Activated CD8-positive, alpha-beta T cell treated with anti-CD3 and anti-CD28 coated beads for 36 hours (primary cell): ENCODE measurements at regions not wholly inside any gene's neighbourhood (a gene's known extent, or its start where the extent isn't known, plus 50 kb on each side); places are given as distances from the start of the nearest gene placed in this dataset.

Experiments
- ATAC-seq: fragments of 200-7000 bp; cut with Tn5 transposase; one replicate; pipeline ENCODE4 v1.10.0; 2021; ENCODE audit warnings: mild to moderate bottlenecking, moderate library complexity
- CTCF ChIA-PET: fragments of 350-600 bp; sonication (Branson Sonifier 250); formaldehyde crosslinking; loops from one replicate; lab custom pipeline; 2021; ENCODE audit warnings: antibody characterized with exemption; lab: Charles Lee
- POLR2A ChIA-PET: fragments of 350-600 bp; sonication (Branson Sonifier 250); formaldehyde crosslinking; loops from one replicate; lab custom pipeline; 2021; ENCODE audit warnings: antibody characterized with exemption; lab: Charles Lee
- DNase-seq: peaks from one replicate; pipeline ENCODE4 v3.0.0-alpha.2; 2020
- H3K27ac Mint-ChIP-seq: one replicate; pipeline ENCODE4 v1.8.0; 2021; ENCODE audit warnings: mild to moderate bottlenecking, mixed read lengths
- H3K27me3 Mint-ChIP-seq: one replicate; pipeline ENCODE4 v1.8.0; 2021; ENCODE audit warnings: mixed read lengths
- H3K36me3 Mint-ChIP-seq: one replicate; pipeline ENCODE4 v1.8.0; 2021; ENCODE audit warnings: low read depth, mixed read lengths
- H3K4me1 Mint-ChIP-seq: one replicate; pipeline ENCODE4 v1.8.0; 2021; ENCODE audit warnings: low read depth, mixed read lengths
- H3K4me3 Mint-ChIP-seq: one replicate; pipeline ENCODE4 v1.8.0; 2021; ENCODE audit warnings: mild to moderate bottlenecking, moderate library complexity, mixed read lengths
- H3K9me3 Mint-ChIP-seq: one replicate; pipeline ENCODE4 v1.8.0; 2021; ENCODE audit warnings: mixed read lengths
- CTCF ChIP-seq: fragments of 200-600 bp; IDR thresholded peaks from one replicate; pipeline ENCODE4 v1.8.0; 2022; ENCODE audit warnings: antibody characterized with exemption, mild to moderate bottlenecking
- intact Hi-C: fragments of 100-400 bp; cut with micrococcal nuclease; formaldehyde crosslinking; loops from one replicate; pipeline ENCODE4 v1.10.0; 2022

DNA sequence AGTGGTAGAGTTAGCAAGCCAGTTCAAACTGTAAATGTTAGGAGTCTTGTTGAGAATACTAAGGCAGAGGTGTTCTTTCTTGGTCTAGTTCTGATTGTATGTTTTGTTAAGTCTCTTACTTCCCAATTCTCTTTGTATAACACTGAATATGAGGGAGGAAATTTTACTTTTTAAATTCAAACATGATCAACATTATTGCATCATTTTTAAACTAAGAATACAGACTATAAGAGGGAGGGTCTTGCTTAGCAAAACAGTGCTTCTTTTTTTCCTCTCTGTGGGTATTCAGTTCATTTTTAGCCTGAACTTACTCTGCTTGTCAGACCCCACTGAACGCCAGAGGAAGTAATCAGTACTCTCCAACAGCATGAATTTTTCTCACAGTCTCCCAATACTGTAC lies 198.0 kb downstream of the GABRG1 start:
- POLR2A ChIA-PET, result no interaction called here
- Mint-ChIP-seq H3K27me3 (no peaks in the 10 kb centered on the region), H3K36me3 (no peaks in the 10 kb centered on the region), H3K4me1 (no peaks in the 10 kb centered on the region), H3K4me3 (no peak overlapping the region), H3K9me3 (no peaks in the 10 kb centered on the region), H3K27ac (no peak overlapping the region)
- ATAC-seq, result no peak
- intact Hi-C loops, result no loop called here
- no peak for DNase-seq
- TF ChIP-seq CTCF, result no peak
- CTCF ChIA-PET, result no interaction called here

DNA sequence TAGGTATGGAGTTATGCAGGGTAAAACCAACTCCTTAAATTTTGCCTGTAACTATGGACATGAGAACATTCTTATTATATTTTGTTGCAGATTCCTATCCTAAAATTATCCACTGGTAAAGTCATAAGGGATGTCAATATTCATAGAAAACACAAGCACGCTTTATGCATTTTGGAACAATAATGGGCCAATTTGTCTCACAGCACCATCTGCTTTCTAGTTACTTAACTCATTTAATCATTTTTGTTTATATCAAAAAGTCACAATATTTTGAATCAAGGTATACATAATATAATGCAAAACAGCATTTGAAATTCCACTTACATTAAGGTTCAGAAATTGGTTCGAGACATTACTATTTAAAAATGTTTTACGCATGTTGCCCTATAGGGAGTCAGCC lies 203.0 kb downstream of the GABRG1 start:
- ChIA-PET POLR2A (no interaction called here), CTCF (no interaction called here)
- H3K9me3 Mint-ChIP-seq, result peaks cover 2% of the 10 kb centered on the region
- H3K36me3 Mint-ChIP-seq, result no peaks in the 10 kb centered on the region
- DNase-seq (no peak), ATAC-seq (no peak)
- intact Hi-C loops, result no loop called here
- no peak overlapping the region for H3K27ac Mint-ChIP-seq
- no peak overlapping the region for H3K4me3 Mint-ChIP-seq
- no peak for TF ChIP-seq CTCF
- H3K27me3 Mint-ChIP-seq, result no peaks in the 10 kb centered on the region
- H3K4me1 Mint-ChIP-seq, result no peaks in the 10 kb centered on the region

GRCh38 chr4:45910511-45910910 lies 213.3 kb downstream of the GABRG1 start:
- Mint-ChIP-seq H3K4me3 (no peak overlapping the region), H3K27ac (no peak overlapping the region), H3K36me3 (no peaks in the 10 kb centered on the region), H3K4me1 (no peaks in the 10 kb centered on the region), H3K9me3 (peaks cover 15% of the 10 kb centered on the region), H3K27me3 (no peaks in the 10 kb centered on the region)
- ATAC-seq (no peak), DNase-seq (no peak)
- intact Hi-C loops, result no loop called here
- ChIA-PET CTCF (no interaction called here), POLR2A (interaction anchor here (1.0 kb wide), 1 partner anchor 14 kb away, joined by 3 read pairs; no protein-coding TSS in a partner anchor)
- TF ChIP-seq CTCF, result no peak

DNA sequence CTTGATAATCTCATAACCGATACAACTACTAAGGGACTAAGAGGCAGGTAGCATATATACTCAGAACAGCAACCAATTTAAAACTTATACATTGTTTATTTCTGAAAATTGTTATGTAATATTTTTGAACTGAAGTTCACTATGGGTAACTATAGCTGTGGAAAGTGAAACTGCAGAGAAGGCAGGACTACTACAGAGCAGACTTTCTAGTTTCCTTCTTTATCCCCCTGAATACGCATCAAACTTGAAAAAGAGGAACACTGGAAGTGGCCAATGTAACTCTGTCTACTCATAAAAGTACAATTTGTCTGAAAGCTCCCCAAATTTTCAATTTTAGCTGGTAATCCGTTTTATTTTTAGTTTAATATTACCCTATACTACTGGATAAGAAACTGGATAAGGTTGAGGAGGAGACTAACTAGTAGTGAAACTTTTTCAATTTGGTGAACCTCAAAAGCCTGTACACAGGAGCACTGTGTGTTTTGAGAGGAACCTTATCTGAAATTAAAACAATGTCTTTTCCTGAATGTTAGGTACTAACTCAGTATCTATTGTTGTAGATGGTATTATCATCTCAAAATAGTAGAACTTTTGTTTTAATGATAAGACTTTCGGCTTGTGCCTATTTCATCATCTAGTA lies 225.8 kb downstream of the GABRG1 start:
- Mint-ChIP-seq H3K36me3 (no peaks in the 10 kb centered on the region), H3K4me3 (no peak overlapping the region), H3K4me1 (no peaks in the 10 kb centered on the region), H3K27ac (no peak overlapping the region), H3K27me3 (no peaks in the 10 kb centered on the region), H3K9me3 (peaks cover 10% of the 10 kb centered on the region)
- CTCF ChIA-PET, result no interaction called here
- no peak for TF ChIP-seq CTCF
- POLR2A ChIA-PET, result no interaction called here
- DNase-seq (no peak), ATAC-seq (no peak)
- intact Hi-C loops, result no loop called here

- POLR2A ChIA-PET, result no interaction called here
- Mint-ChIP-seq H3K36me3 (no peaks in the 10 kb centered on the region), H3K4me1 (no peaks in the 10 kb centered on the region), H3K9me3 (peaks cover 31% of the 10 kb centered on the region), H3K4me3 (no peak overlapping the region), H3K27me3 (no peaks in the 10 kb centered on the region), H3K27ac (no peak overlapping the region)
- CTCF ChIA-PET, result no interaction called here
- no peak for ATAC-seq
- DNase-seq, result no peak
- intact Hi-C loops, result no loop called here
- TF ChIP-seq CTCF, result no peak
Measured at GRCh38 chr4:45883421-45883820, 240.4 kb downstream of the GABRG1 start.
